H9 (cell line): ENCODE measurements at regions not wholly inside any gene's neighbourhood (a gene's known extent, or its start where the extent isn't known, plus 50 kb on each side); places are given as distances from the start of the nearest gene placed in this dataset.

Experiments
- DNase-seq: peaks from one replicate; pipeline ENCODE4 v3.0.0-alpha.2; 2017
- H2AFZ ChIP-seq: one replicate; pipeline ENCODE4 v1.6.1; 2013; ENCODE audit warnings: mild to moderate bottlenecking, low read length, control low read depth, moderate library complexity
- H2AK5ac ChIP-seq: 2 replicates; pipeline ENCODE4 v1.6.1; 2013; ENCODE audit warnings: low read length, control low read depth, mixed read lengths; ENCODE audit not compliant: insufficient read length
- H2BK120ac ChIP-seq: one replicate; pipeline ENCODE4 v1.6.1; 2013; ENCODE audit warnings: low read depth, mild to moderate bottlenecking, low read length, control low read depth, inconsistent platforms; ENCODE audit not compliant: poor library complexity, severe bottlenecking
- H2BK12ac ChIP-seq: 2 replicates; pipeline ENCODE4 v1.6.1; 2013; ENCODE audit warnings: low read length, control low read depth, mixed read lengths, low read depth; ENCODE audit not compliant: insufficient read length
- H2BK15ac ChIP-seq: 2 replicates; pipeline ENCODE4 v1.6.1; 2013; ENCODE audit warnings: low read depth, low read length, control low read depth
- H2BK20ac ChIP-seq: one replicate; pipeline ENCODE4 v1.6.1; 2013; ENCODE audit warnings: low read depth, mild to moderate bottlenecking, low read length, control low read depth, inconsistent platforms; ENCODE audit not compliant: poor library complexity, severe bottlenecking
- H2BK5ac ChIP-seq: 2 replicates; pipeline ENCODE4 v1.6.1; 2013; ENCODE audit warnings: low read length, control low read depth, mixed read lengths; ENCODE audit not compliant: insufficient read length
- H3K14ac ChIP-seq: 2 replicates; pipeline ENCODE4 v1.6.1; 2013; ENCODE audit warnings: low read length, control low read depth; ENCODE audit not compliant: insufficient read depth
- H3K18ac ChIP-seq: 2 replicates; pipeline ENCODE4 v1.6.1; 2013; ENCODE audit warnings: low read depth, mild to moderate bottlenecking, mixed read lengths, low read length, control low read depth; ENCODE audit not compliant: insufficient read length
- H3K23ac ChIP-seq: 2 replicates; pipeline ENCODE4 v1.6.1; 2013; ENCODE audit warnings: low read length, control low read depth, mixed read lengths, low read depth; ENCODE audit not compliant: insufficient read length
- H3K23me2 ChIP-seq: 2 replicates; pipeline ENCODE4 v1.6.1; 2013; ENCODE audit warnings: low read depth, mild to moderate bottlenecking, mixed read lengths, low read length, control low read depth; ENCODE audit not compliant: insufficient read length, poor library complexity, severe bottlenecking
- H3K27ac ChIP-seq: 2 replicates; pipeline ENCODE4 v1.5.1; 2013; ENCODE audit warnings: low read length, control low read depth, mixed read lengths, low read depth; ENCODE audit not compliant: insufficient read length
- H3K27me3 ChIP-seq: 2 replicates; pipeline ENCODE4 v1.6.1; 2013; ENCODE audit warnings: low read length, control low read depth, inconsistent platforms; ENCODE audit not compliant: insufficient read depth
- H3K4ac ChIP-seq: 2 replicates; pipeline ENCODE4 v1.6.1; 2013; ENCODE audit warnings: low read depth, mild to moderate bottlenecking, control low read depth, inconsistent platforms, low read length, moderate library complexity
- H3K4me1 ChIP-seq: 2 replicates; pipeline ENCODE4 v1.6.1; 2013; ENCODE audit warnings: low read length, control low read depth, inconsistent platforms; ENCODE audit not compliant: insufficient read depth
- H3K4me2 ChIP-seq: 2 replicates; pipeline ENCODE4 v1.6.1; 2013; ENCODE audit warnings: low read length, control low read depth, mixed read lengths; ENCODE audit not compliant: insufficient read length, insufficient read depth
- H3K56ac ChIP-seq: 2 replicates; pipeline ENCODE4 v1.6.1; 2013; ENCODE audit warnings: low read depth, mild to moderate bottlenecking, mixed read lengths, low read length, control low read depth; ENCODE audit not compliant: insufficient read length
- H3K79me1 ChIP-seq: 2 replicates; pipeline ENCODE4 v1.6.1; 2013; ENCODE audit warnings: low read depth, mild to moderate bottlenecking, moderate library complexity, low read length, control low read depth, inconsistent platforms; ENCODE audit not compliant: insufficient read depth, poor library complexity, severe bottlenecking
- H3K79me2 ChIP-seq: 2 replicates; pipeline ENCODE4 v1.6.1; 2013; ENCODE audit warnings: low read length, control low read depth, inconsistent platforms; ENCODE audit not compliant: insufficient read depth
- H3K9ac ChIP-seq: 2 replicates; pipeline ENCODE4 v1.6.1; 2013; ENCODE audit warnings: low read length, control low read depth, mixed read lengths; ENCODE audit not compliant: insufficient read length; ENCODE audit errors: extremely low read depth
- H3K9me3 ChIP-seq: one replicate; pipeline ENCODE4 v1.6.1; 2013; ENCODE audit warnings: low read depth, low read length, inconsistent platforms; ENCODE audit not compliant: control insufficient read depth
- H3T11ph ChIP-seq: one replicate; pipeline ENCODE4 v1.6.1; 2013; ENCODE audit warnings: mild to moderate bottlenecking, low read length, control low read depth, inconsistent platforms
- H4K20me1 ChIP-seq: one replicate; pipeline ENCODE4 v1.6.1; 2013; ENCODE audit not compliant: control insufficient read depth, insufficient read length, insufficient read depth
- H4K5ac ChIP-seq: 2 replicates; pipeline ENCODE4 v1.6.1; 2013; ENCODE audit warnings: low read depth, mild to moderate bottlenecking, mixed read lengths, low read length, control low read depth; ENCODE audit not compliant: insufficient read length
- H4K8ac ChIP-seq: replicated peaks from 2 replicates; pipeline ENCODE4 v1.6.1; 2013; ENCODE audit warnings: low read length, control low read depth, mixed read lengths, low read depth; ENCODE audit not compliant: insufficient read length
- H4K91ac ChIP-seq: 2 replicates; pipeline ENCODE4 v1.6.1; 2013; ENCODE audit warnings: low read depth, mild to moderate bottlenecking, moderate library complexity, mixed read lengths, low read length, control low read depth; ENCODE audit not compliant: insufficient read length
- H3K27ac Mint-ChIP-seq, 3 experiments: 2 replicates in 2 of 3; 3 replicates in 1 of 3; pipeline ENCODE4 v1.8.0; 2020 to 2021; ENCODE audit warnings: mixed read lengths in 3 of 3, mild to moderate bottlenecking in 1 of 3, moderate library complexity in 1 of 3
- H3K27me3 Mint-ChIP-seq: 2 replicates; pipeline ENCODE4 v1.8.0; 2021; ENCODE audit warnings: low read depth, mild to moderate bottlenecking, moderate library complexity, mixed read lengths
- H3K36me3 Mint-ChIP-seq, 3 experiments: 2 replicates in 2 of 3; 3 replicates in 1 of 3; pipeline ENCODE4 v1.8.0; 2020 to 2021; ENCODE audit warnings: low read depth in 3 of 3, mixed read lengths in 3 of 3; ENCODE audit not compliant: insufficient read depth in 1 of 3
- H3K4me1 Mint-ChIP-seq, 2 experiments: 2 replicates each; pipeline ENCODE4 v1.8.0; 2020; ENCODE audit warnings: mixed read lengths in 2 of 2
- H3K4me3 Mint-ChIP-seq, 2 experiments: 2 replicates in 1 of 2; 3 replicates in 1 of 2; pipeline ENCODE4 v1.8.0; 2020 to 2021; ENCODE audit warnings: mild to moderate bottlenecking in 2 of 2, mixed read lengths in 2 of 2, moderate library complexity in 1 of 2
- H3K9me3 Mint-ChIP-seq, 2 experiments: 2 replicates in 1 of 2; 3 replicates in 1 of 2; pipeline ENCODE4 v1.8.0; 2020; ENCODE audit warnings: mild to moderate bottlenecking in 2 of 2, mixed read lengths in 2 of 2, moderate library complexity in 1 of 2
- CTCF ChIP-seq: fragments of 200-600 bp; sonication (generic); conservative IDR thresholded peaks from 3 replicates; pipeline ENCODE4 v1.8.0; 2021; ENCODE audit warnings: antibody characterized with exemption, mild to moderate bottlenecking
- WGBS: extraction: QIAGEN DNeasy Blood & Tissue Kit; methylation state at CpG from one replicate; pipeline ENCODE4 v1.1.7; 2013; ENCODE audit warnings: missing lambda C conversion rate, low lambda C conversion rate, mixed read lengths; ENCODE audit not compliant: insufficient read length; ENCODE audit errors: extremely low coverage; 5-methylcytosine and 5-hydroxymethylcytosine counted together

- Mint-ChIP-seq H3K4me1 (peaks cover 2 to 4% of the 10 kb centered on the region in 2 experiments; a peak in 2 of 4 replicates), H3K36me3 (peaks cover 4% of the 10 kb centered on the region in 3 experiments; a peak in 3 of 7 replicates), H3K27ac (no peak overlapping the region), H3K27me3 (no peaks in the 10 kb centered on the region), H3K4me3 (no peak overlapping the region), H3K9me3 (peaks cover 5% of the 10 kb centered on the region in 2 experiments; a peak in 3 of 5 replicates)
- no peak overlapping the region for H2BK12ac ChIP-seq
- no peak overlapping the region for H3K18ac ChIP-seq
- H3K23me2 ChIP-seq = no peaks in the 10 kb centered on the region
- no peak overlapping the region for H4K8ac ChIP-seq
- H3K9me3 ChIP-seq = no peaks in the 10 kb centered on the region
- H2AK5ac ChIP-seq = no peak overlapping the region
- H4K5ac ChIP-seq = no peak overlapping the region
- no peaks in the 10 kb centered on the region for H3K79me1 ChIP-seq
- no peak for TF ChIP-seq CTCF
- H4K91ac ChIP-seq = no peak overlapping the region
- H3K14ac ChIP-seq = no peak overlapping the region
- H2AFZ ChIP-seq = no peak overlapping the region
- H4K20me1 ChIP-seq = no peaks in the 10 kb centered on the region
- H3K4ac ChIP-seq = no peak overlapping the region
- DNase-seq = no peak
- no peak overlapping the region for H3K4me2 ChIP-seq
- no peak overlapping the region for H2BK5ac ChIP-seq
- H3T11ph ChIP-seq = no peak overlapping the region
- H3K56ac ChIP-seq = no peak overlapping the region
- H2BK15ac ChIP-seq = no peak overlapping the region
- no peak overlapping the region for H3K9ac ChIP-seq
- no CpG with 5 or more reads among the region's 2 CpGs for WGBS
- H2BK20ac ChIP-seq = no peak overlapping the region
- H3K27me3 ChIP-seq = no peaks in the 10 kb centered on the region
- no peak overlapping the region for H3K23ac ChIP-seq
- no peaks in the 10 kb centered on the region for H3K79me2 ChIP-seq
- no peak overlapping the region for H2BK120ac ChIP-seq
- H3K27ac ChIP-seq = no peak overlapping the region
- no peaks in the 10 kb centered on the region for H3K4me1 ChIP-seq
Observed at GRCh38 chr1:242787968-242788367, 263.5 kb upstream of the PLD5 start.
